HG03060 (cell line): ENCODE measurements at regions not wholly inside any gene's neighbourhood (a gene's known extent, or its start where the extent isn't known, plus 50 kb on each side); places are given as distances from the start of the nearest gene placed in this dataset.

Experiments used
- ATAC-seq: cut with Tn5 transposase; IDR thresholded peaks from one replicate; pipeline ENCODE4 v1.9.1; 2021; ENCODE audit warnings: low read depth, moderate number of reproducible peaks; ENCODE audit not compliant: unreplicated experiment

DNA sequence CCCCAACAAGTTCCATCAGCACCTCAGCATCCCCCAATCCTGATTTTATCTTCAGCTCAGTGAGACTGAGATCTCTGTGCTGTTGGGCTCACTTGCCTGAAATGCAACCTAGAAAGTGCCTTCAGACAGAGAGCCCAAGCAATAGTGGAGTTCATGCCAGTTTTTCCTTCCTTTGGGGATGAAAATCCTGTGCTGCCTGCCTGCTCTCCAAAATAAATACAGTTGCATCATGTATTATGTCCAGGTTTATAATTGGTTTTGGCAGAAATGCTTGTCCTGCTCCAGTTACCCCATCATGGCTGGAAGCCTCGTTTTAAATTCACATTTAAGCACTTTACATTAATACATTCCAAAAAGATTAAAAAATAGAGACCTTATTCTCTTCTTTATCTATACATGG, 1865.5 kb upstream of the TENM3 start:
- ATAC-seq = no peak

- no peak for ATAC-seq
Measured at GRCh38 chr4:180380733-180381132, 1862.5 kb upstream of the TENM3 start.

GRCh38 chr4:180391613-180392012, 1851.6 kb upstream of the TENM3 start:
- no peak for ATAC-seq

DNA sequence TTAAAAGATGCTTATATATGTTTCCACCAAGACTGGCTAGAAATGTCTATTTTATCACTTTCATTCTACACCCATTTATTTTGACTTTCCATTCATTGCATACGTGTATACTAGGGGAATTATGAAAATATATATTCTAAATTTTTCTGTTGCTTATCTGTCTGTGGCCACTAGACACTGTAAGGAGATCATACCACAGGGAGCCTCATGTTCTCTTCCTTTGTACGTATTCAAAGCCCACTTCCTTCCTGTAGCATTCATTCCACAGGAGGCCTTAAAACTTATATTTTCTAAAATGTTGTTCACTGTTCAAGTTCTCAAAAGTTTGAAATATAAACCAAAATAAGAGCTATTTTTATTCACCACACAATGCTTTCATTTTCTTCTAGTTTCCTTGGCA, 1848.9 kb upstream of the TENM3 start:
- no peak for ATAC-seq

GRCh38 chr4:180394730-180395129, 1848.5 kb upstream of the TENM3 start:
- no peak for ATAC-seq

GRCh38 chr4:180398564-180398963, 1844.6 kb upstream of the TENM3 start:
- no peak for ATAC-seq

- no peak for ATAC-seq
Measured at GRCh38 chr4:180407275-180407885, 1835.8 kb upstream of the TENM3 start.

DNA sequence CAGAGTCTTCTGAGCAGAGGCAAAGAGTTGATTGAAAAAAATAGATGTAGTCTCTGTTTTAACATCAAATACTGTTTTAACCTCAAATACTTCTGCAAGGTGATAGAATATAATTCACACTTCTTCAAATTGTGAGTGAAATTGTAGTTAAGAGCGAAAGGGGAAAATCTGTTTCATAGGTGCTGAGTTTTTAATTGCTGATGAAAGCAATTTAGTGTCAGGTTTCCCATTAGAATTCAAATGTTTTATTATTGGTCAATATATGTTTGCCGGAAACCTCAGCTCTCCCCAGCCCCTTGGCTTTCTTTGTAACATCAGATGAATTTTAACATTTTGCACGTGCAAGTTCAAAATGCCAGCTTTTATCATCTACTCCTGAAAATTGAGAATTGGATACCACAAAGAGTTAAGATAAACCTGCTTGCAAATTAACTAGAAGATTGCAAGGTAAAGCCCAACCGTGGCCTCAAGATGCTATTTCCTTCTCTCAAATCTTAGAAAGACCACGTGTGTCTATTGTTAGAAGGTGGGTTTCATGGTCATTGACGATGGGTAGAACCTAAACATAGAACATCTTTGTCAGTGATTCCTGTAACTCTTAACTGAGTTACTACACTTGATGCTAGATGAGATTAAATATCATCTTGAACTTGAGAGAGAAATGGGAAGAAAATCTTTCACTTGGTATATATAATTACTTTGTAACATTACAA, 1824.2 kb upstream of the TENM3 start:
- ATAC-seq = no peak

DNA sequence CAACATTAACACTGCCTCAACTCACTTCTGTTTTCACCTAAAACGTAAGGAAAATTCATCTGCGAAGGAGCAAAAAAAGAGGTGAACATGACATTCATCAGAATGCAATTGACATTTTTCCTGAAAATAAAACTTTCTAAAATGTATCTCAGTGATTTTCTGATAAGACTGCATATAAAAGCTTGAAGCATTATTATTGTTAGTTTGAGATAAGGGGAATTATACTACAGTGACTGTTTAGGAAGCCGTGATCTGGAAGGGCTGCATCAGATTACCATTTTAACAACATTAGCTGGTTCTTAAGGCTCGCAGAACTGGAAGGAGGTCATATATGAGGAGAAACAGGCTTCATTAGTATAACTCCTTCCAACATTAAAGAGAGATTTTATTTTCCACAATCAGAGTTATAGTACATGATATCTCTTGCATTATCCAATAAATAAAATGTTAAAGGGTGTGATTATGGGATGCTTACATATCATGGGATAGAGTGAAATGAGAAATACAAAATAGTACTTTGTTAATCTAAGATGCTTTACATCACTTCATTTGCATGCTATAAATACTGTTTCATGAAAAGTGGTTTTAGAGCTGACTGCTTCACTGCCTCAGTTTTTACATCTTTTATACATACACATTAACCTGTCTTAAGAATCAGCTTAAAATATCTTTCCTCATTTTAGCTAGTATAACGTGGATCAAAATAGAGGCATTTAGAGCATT, 1820.1 kb upstream of the TENM3 start:
- no peak for ATAC-seq

DNA sequence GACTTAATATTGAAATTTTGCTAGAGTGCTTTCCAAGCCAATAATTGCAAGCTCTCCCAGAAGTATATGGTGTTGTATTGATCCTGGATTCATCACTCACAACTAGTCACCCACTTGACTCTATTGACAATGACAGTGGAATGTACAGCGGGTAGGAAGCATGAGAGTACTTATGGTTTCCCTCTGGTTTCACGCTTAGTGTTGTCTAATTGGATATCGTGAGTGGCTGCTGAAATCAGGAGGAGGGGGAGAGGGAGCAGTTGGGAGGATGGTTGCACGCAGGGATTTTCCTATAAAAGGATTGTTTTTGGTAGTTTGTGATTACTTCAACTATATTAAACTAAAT, 1819.5 kb upstream of the TENM3 start:
- ATAC-seq = no peak

DNA sequence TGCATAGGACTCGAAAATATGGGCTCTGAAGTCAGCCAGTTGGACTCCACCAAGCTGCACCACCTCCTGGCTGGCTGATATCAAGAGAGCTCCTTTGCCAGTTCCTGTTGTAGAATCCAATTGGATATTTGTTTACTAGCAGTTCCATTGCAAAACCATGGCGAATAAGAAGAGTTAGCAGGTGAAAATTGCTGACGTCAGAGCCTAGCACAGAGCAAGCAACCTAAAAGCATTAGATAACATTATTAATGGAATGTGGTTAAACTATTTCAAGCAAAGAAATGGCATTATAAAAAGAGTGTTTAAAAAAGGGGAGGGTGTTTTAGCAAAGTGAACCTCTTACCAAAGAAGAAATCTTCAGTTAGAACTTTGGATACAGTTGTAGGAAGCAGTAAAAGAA, 1816.3 kb upstream of the TENM3 start:
- ATAC-seq = no peak

DNA sequence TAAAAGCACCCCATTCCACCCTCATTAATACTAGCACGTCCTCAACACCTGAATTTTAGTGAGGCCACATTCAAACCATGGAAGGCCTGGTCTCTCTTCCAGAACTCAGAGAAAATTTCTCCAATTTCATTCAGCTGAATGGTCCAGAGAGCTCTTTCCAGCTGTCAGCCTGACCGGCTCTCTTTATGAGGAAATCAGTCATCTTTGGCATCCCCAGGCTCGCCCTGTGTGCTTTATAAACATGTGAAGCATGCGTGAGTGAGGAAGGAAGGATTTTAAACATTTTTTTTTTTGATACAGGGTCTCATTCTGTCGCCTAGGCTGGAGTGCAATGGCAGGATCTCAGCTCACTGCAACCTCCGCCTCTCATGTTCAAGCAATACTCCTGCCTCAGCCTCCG, 1812.9 kb upstream of the TENM3 start:
- ATAC-seq = no peak

- ATAC-seq = peak; percentile 72
Measured at GRCh38 chr4:180434131-180434895, 1808.9 kb upstream of the TENM3 start.

- no peak for ATAC-seq
Measured at GRCh38 chr4:180436361-180436760, 1806.8 kb upstream of the TENM3 start.

- no peak for ATAC-seq
Measured at GRCh38 chr4:180437601-180438000, 1805.6 kb upstream of the TENM3 start.

DNA sequence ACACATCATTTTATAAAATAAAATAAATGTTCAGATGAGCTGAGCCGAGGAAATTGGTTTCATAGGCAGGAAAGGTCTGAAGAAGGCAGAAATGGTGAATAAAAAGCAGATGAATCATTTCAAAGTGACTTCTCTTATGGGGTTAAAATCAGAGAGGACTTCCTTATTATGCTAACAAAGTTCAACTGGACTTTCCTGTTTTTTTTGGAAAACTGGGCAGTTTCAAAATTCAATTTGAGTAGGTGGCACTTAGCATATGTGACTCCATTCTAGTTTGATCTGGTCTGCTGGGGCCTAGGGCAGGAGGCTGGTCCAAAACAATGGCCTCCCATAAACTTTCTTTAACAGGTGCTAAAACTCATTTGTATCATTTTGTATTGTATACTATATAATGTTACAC, 1794.9 kb upstream of the TENM3 start:
- no peak for ATAC-seq

- ATAC-seq = peak; percentile 57
Measured at GRCh38 chr4:180449395-180449956, 1793.7 kb upstream of the TENM3 start.

DNA sequence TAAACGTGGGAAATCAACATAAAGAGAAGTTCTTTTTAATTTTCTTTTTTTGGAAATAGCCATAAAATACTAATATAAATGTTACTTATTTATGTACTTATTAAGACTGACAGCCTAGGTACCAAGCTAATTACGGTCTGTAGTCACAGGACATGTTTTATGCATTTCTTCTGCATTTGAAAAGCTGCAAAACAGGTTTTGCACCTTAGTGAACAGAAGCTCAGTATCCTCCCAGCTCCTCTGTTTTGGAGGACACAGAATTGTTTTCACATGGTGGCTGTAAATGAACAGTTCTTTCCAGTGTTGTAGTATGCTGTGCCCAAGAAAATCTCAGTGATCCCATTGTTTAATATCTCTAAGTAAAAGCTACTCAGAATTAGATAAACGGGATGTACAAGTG, 1788.0 kb upstream of the TENM3 start:
- ATAC-seq = no peak

DNA sequence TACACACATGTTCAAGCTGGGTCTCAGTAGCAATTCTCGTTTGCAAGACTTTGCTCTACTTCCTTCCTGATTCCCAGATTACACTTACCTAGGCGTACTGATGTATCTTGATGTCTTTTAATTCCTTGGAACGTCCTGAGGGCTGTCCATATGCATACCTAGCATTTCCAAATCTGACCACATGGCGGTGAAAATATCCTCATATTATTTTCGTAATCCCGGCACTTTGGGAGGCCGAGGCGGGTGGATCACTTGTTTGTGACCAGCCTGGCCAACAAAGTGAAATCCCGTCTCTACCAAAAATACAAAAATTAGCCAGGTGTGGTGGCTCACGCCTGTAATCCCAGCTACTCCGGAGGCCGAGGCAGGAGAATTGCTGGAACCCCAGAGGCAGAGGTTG, 1786.3 kb upstream of the TENM3 start:
- ATAC-seq = no peak

DNA sequence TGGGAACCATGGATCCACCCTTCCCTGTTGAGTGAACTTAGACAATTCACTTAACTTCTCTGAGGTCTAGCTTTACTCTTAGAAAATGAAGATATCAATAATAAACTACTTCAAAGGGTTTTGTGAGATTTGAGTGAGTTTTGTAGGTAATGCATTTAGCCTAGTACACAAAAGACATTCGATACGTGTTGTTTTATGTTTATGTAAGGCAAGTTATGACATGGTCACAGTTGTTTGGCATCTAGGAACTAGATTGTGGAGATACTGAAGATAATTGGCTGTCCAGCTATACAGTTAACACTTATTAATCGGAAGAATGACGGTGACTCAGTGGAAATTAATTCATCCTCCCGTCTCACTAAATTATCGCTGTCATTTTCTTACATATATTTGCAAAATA, 1781.1 kb upstream of the TENM3 start:
- no peak for ATAC-seq

DNA sequence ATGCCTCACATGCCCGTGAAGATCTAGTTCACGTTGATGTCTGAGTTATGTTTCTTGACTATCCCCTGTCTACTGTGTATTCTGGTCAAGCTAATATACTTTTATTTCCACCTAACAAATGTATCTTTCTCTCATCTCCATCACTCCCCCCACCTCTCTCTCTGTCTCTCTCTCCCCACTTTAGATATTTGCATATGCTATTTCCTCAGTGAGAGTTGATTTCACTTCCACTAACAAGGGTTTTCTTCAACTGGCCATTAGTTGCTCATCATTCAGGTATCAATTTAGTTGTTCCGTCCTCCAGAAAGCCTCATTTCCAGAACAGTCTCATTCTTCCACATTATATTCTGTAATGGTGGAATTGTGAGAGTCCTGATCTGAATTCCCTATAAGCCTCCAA, 1777.8 kb upstream of the TENM3 start:
- no peak for ATAC-seq
